K562 (cell line): ENCODE measurements at regions not wholly inside any gene's neighbourhood (a gene's known extent, or its start where the extent isn't known, plus 50 kb on each side); places are given as distances from the start of the nearest gene placed in this dataset.

Experiments used
- CCAR2 ChIP-seq: fragments of 200-400 bp; formaldehyde crosslinking; IDR thresholded peaks from 2 replicates; pipeline ENCODE4 v1.6.1; 2017; ENCODE audit warnings: mild to moderate bottlenecking, low read depth, low read length
- HMG20A ChIP-seq: fragments of 450-650 bp; formaldehyde crosslinking; conservative IDR thresholded peaks from 2 replicates; pipeline ENCODE4 v1.4.0; 2020; ENCODE audit warnings: mild to moderate bottlenecking, mixed read lengths
- NCOA2 ChIP-seq, 2 experiments: fragments of 450-650 bp; IDR thresholded peaks; 2 replicates each; pipeline ENCODE4 v1.6.1; 2018; ENCODE audit warnings: mild to moderate bottlenecking in 2 of 2, moderate library complexity in 1 of 2; ENCODE audit not compliant: partially characterized antibody in 2 of 2
- NFRKB ChIP-seq: fragments of 450-650 bp; IDR thresholded peaks from 2 replicates; pipeline ENCODE4 v1.6.1; 2016; ENCODE audit warnings: low read depth
- SRSF3 ChIP-seq: fragments of 200-400 bp; formaldehyde crosslinking; IDR thresholded peaks from 2 replicates; pipeline ENCODE4 v1.6.1; 2016; ENCODE audit warnings: mild to moderate bottlenecking, low read length, moderate library complexity; ENCODE audit not compliant: insufficient read depth
- TOE1 ChIP-seq, 2 experiments: fragments of 450-650 bp in 1 of 2; sonication (generic) in 1 of 2; formaldehyde crosslinking in 1 of 2; IDR thresholded peaks; 2 replicates each; pipeline versions ENCODE4 v1.7.1 to v1.8.0; 2016 to 2022; ENCODE audit warnings: borderline replicate concordance in 2 of 2, mild to moderate bottlenecking in 2 of 2, antibody characterized with exemption in 1 of 2, inconsistent platforms in 1 of 2, low read depth in 1 of 2, missing genetic modification reagents in 1 of 2, moderate library complexity in 1 of 2
- ZBTB5 ChIP-seq: fragments of 450-650 bp; IDR thresholded peaks from 2 replicates; pipeline ENCODE4 v1.6.1; 2017; ENCODE audit warnings: antibody characterized with exemption
- ZNF395 ChIP-seq: fragments of 200-800 bp; sonication (Bioruptor generic); IDR thresholded peaks from 2 replicates; pipeline ENCODE4 v1.6.1; 2017; ENCODE audit warnings: missing genetic modification characterization, missing compliant biosample characterization
- ZNF76 ChIP-seq: fragments of 250-450 bp; sonication (Bioruptor Pico); IDR thresholded peaks from 2 replicates; pipeline ENCODE4 v1.4.0; 2020; ENCODE audit warnings: mild to moderate bottlenecking, moderate library complexity, borderline replicate concordance

GRCh38 chr12:63325757-63326156 lies 174.8 kb upstream of the AVPR1A start (continued):
- TF ChIP-seq ZBTB5 (no peak), NCOA2 (IDR thresholded peaks at IDR 0.05; ENCODE audit: partially characterized antibody in 2 of 2) (no peak), NFRKB (no peak), HMG20A (CRISPR knock-in tag) (no peak), ZNF395 (CRISPR knock-in tag) (no peak), SRSF3 (no peak), ZNF76 (CRISPR knock-in tag) (no peak), CCAR2 (no peak), TOE1 (IDR thresholded peaks at IDR 0.05; ENCODE audit: borderline replicate concordance) (no peak), TOE1 (CRISPR knock-in tag; IDR thresholded peaks at IDR 0.05; ENCODE audit: borderline replicate concordance, low read depth) (no peak)
- TF ChIP-seq, all 486 proteins: peak for 0
